Sigmoid colon (tissue), 6 donors: ENCODE measurements at regions not wholly inside any gene's neighbourhood (a gene's known extent, or its start where the extent isn't known, plus 50 kb on each side); places are given as distances from the start of the nearest gene placed in this dataset.
"Not testable (repeated sequence)": the region's sequence is repeated elsewhere in the genome, so short reads cannot be mapped to it uniquely, and the experiment has no call there.

ENCODE experiments used
- DNase-seq: peaks from one replicate; pipeline ENCODE4 v3.0.0-alpha.2; 2019
- H3K27ac ChIP-seq, 4 donors: fragments of 200-600 bp; sonication (generic); one replicate each; pipeline ENCODE4 v1.5.1; 2016 to 2019; ENCODE audit warnings: mild to moderate bottlenecking in 1 of 4
- H3K27me3 ChIP-seq, 3 donors: fragments of 200-600 bp; sonication (generic); one replicate each; pipeline ENCODE4 v1.5.1; 2019; ENCODE audit warnings: mild to moderate bottlenecking in 1 of 3
- H3K36me3 ChIP-seq, 4 donors: fragments of 200-600 bp; sonication (generic); one replicate each; pipeline ENCODE4 v1.5.1; 2016 to 2019
- H3K4me1 ChIP-seq, 4 donors: fragments of 200-600 bp; sonication (generic); one replicate each; pipeline ENCODE4 v1.5.1; 2017 to 2019
- H3K4me3 ChIP-seq, 4 donors: fragments of 200-600 bp; sonication (generic); one replicate each; pipeline ENCODE4 v1.5.1; 2017 to 2019; ENCODE audit warnings: mild to moderate bottlenecking in 2 of 4, moderate library complexity in 1 of 4
- H3K9me3 ChIP-seq, 4 donors: fragments of 200-600 bp in 3 of 4; sonication (generic) in 3 of 4; one replicate each; pipeline versions ENCODE4 v1.5.1 to v1.6.1; 2013 to 2019
- CTCF ChIP-seq, 4 experiments: fragments of 450-650 bp in 3 of 4; fragments of 200-600 bp in 1 of 4; IDR thresholded peaks; one replicate each; pipeline ENCODE4 v1.5.1; 2016 to 2019; ENCODE audit warnings: antibody characterized with exemption in 4 of 4, mild to moderate bottlenecking in 3 of 4, moderate library complexity in 2 of 4
- EP300 ChIP-seq, 4 donors: sonication (generic); formaldehyde crosslinking; IDR thresholded peaks; one replicate each; pipeline ENCODE4 v1.6.1; 2017; ENCODE audit warnings: antibody characterized with exemption in 4 of 4
- POLR2A ChIP-seq, 2 donors: fragments of 450-650 bp; IDR thresholded peaks; one replicate each; pipeline ENCODE4 v1.6.1; 2016; ENCODE audit warnings: antibody characterized with exemption in 2 of 2, mild to moderate bottlenecking in 2 of 2, moderate library complexity in 2 of 2
- POLR2AphosphoS5 ChIP-seq, 4 donors: sonication (generic); formaldehyde crosslinking; IDR thresholded peaks; one replicate each; pipeline ENCODE4 v1.6.1; 2017; ENCODE audit warnings: antibody characterized with exemption in 4 of 4
- WGBS, 2 donors: extraction: QIAGEN DNeasy Blood & Tissue Kit; methylation state at CpG; one replicate each; pipeline ENCODE4 v1.1.7; 2013; 5-methylcytosine and 5-hydroxymethylcytosine counted together
- intact Hi-C: fragments of 100-400 bp; cut with DNase I; formaldehyde crosslinking; loops from one replicate; pipeline ENCODE4 v1.15.1; 2023
- donor health status: healthy with polysubstance abuse.
- donor health status: healthy.

GRCh38 chr15:20409247-20409646 lies 132.4 kb downstream of the GOLGA6L6 start:
- Histone ChIP-seq H3K4me1 (no peaks in the 10 kb centered on the region), H3K27me3 (no peaks in the 10 kb centered on the region), H3K27ac (no peak overlapping the region), H3K4me3 (no peak overlapping the region), H3K9me3 (peaks cover 0 to 30% (median 2%) of the 10 kb centered on the region in 4 donors), H3K36me3 (no peaks in the 10 kb centered on the region)
- DNase-seq = no peak
- WGBS, 2 donors = 79 to 80% methylated on average over 1 of the region's 1 CpG
- intact Hi-C loops = no loop called here
- TF ChIP-seq POLR2A (IDR thresholded peaks at IDR 0.05) (no peak), EP300 (IDR thresholded peaks at IDR 0.05) (no peak)

- no peak overlapping the region for H3K4me3 ChIP-seq
- H3K36me3 ChIP-seq = no peaks in the 10 kb centered on the region
- DNase-seq = no peak
- WGBS, 2 donors = 60 to 62% methylated on average over 6 of the region's 6 CpGs
- no peaks in the 10 kb centered on the region for H3K27me3 ChIP-seq
- H3K9me3 ChIP-seq = peaks cover 0 to 30% (median 2%) of the 10 kb centered on the region in 4 donors
- no peak for TF ChIP-seq POLR2AphosphoS5 (IDR thresholded peaks at IDR 0.05)
- no peak for TF ChIP-seq POLR2A (IDR thresholded peaks at IDR 0.05)
- TF ChIP-seq EP300 (IDR thresholded peaks at IDR 0.05) = no peak
- no peak for TF ChIP-seq CTCF (IDR thresholded peaks at IDR 0.05)
- H3K4me1 ChIP-seq = no peaks in the 10 kb centered on the region
- intact Hi-C loops = no loop called here
- H3K27ac ChIP-seq = no peak overlapping the region
Measured at GRCh38 chr15:20407553-20407952, 134.0 kb downstream of the GOLGA6L6 start.

- H3K4me3 ChIP-seq, H3K27ac ChIP-seq, H3K4me1 ChIP-seq, DNase-seq, intact Hi-C loops, H3K27me3 ChIP-seq, H3K36me3 ChIP-seq: not testable (repeated sequence)
- 53 to 58% methylated on average over 1 of the region's 1 CpG for WGBS, 2 donors
- peaks cover 0 to 37% (median 2%) of the 10 kb centered on the region in 4 donors for H3K9me3 ChIP-seq
Measured at GRCh38 chr15:20404571-20404970, 137.0 kb downstream of the GOLGA6L6 start.

GRCh38 chr15:20402586-20402985 lies 139.0 kb downstream of the GOLGA6L6 start:
- H3K27me3 ChIP-seq, H3K4me3 ChIP-seq, DNase-seq, H3K36me3 ChIP-seq, intact Hi-C loops, H3K4me1 ChIP-seq, H3K27ac ChIP-seq: not testable (repeated sequence)
- H3K9me3 ChIP-seq = peaks cover 0 to 27% (median 2%) of the 10 kb centered on the region in 4 donors
- WGBS, 2 donors = 76 to 82% methylated on average over 3 of the region's 3 CpGs

- intact Hi-C loops, H3K4me3 ChIP-seq, H3K27me3 ChIP-seq, H3K27ac ChIP-seq, H3K36me3 ChIP-seq, H3K4me1 ChIP-seq, DNase-seq: not testable (repeated sequence)
- H3K9me3 ChIP-seq = peaks cover 0 to 21% (median 0%) of the 10 kb centered on the region in 4 donors
- WGBS, 2 donors = 75 to 78% methylated on average over 3 of the region's 3 CpGs
Measured at GRCh38 chr15:20401058-20401457, 140.5 kb downstream of the GOLGA6L6 start.

GRCh38 chr15:20398680-20399079 lies 142.9 kb downstream of the GOLGA6L6 start:
- peaks cover 0 to 19% (median 0%) of the 10 kb centered on the region in 4 donors for H3K9me3 ChIP-seq
- intact Hi-C loops, DNase-seq, H3K27me3 ChIP-seq, H3K4me1 ChIP-seq, H3K4me3 ChIP-seq, H3K36me3 ChIP-seq, H3K27ac ChIP-seq: not testable (repeated sequence)
- 72 to 74% methylated on average over 5 of the region's 5 CpGs for WGBS, 2 donors

- H3K27me3 ChIP-seq, H3K4me3 ChIP-seq, H3K27ac ChIP-seq, DNase-seq, H3K4me1 ChIP-seq, H3K36me3 ChIP-seq, intact Hi-C loops: not testable (repeated sequence)
- H3K9me3 ChIP-seq = peaks cover 0 to 29% (median 0%) of the 10 kb centered on the region in 4 donors
- WGBS, 2 donors = 29 to 42% methylated on average over 3 of the region's 3 CpGs
Measured at GRCh38 chr15:20388161-20388560, 153.4 kb downstream of the GOLGA6L6 start.

GRCh38 chr15:20386198-20386597 lies 155.4 kb downstream of the GOLGA6L6 start:
- intact Hi-C loops = no loop called here
- H3K4me3 ChIP-seq = no peak overlapping the region
- H3K27ac ChIP-seq = no peak overlapping the region
- no peaks in the 10 kb centered on the region for H3K27me3 ChIP-seq
- TF ChIP-seq POLR2AphosphoS5 (IDR thresholded peaks at IDR 0.05) = no peak
- TF ChIP-seq CTCF (IDR thresholded peaks at IDR 0.05) = no peak
- no peak for TF ChIP-seq EP300 (IDR thresholded peaks at IDR 0.05)
- TF ChIP-seq POLR2A (IDR thresholded peaks at IDR 0.05) = no peak
- peaks cover 0 to 29% (median 0%) of the 10 kb centered on the region in 4 donors for H3K9me3 ChIP-seq
- no peaks in the 10 kb centered on the region for H3K36me3 ChIP-seq
- no peak for DNase-seq
- no peaks in the 10 kb centered on the region for H3K4me1 ChIP-seq

- 71 to 81% methylated on average over 5 of the region's 5 CpGs for WGBS, 2 donors
- H3K4me1 ChIP-seq, H3K27me3 ChIP-seq, H3K36me3 ChIP-seq, H3K4me3 ChIP-seq, intact Hi-C loops, DNase-seq, H3K27ac ChIP-seq: not testable (repeated sequence)
- H3K9me3 ChIP-seq = peaks cover 0 to 17% (median 0%) of the 10 kb centered on the region in 4 donors
Measured at GRCh38 chr15:20380199-20380598, 161.4 kb downstream of the GOLGA6L6 start.
